ENCODE measurements at regions not wholly inside any gene's neighbourhood (a gene's known extent, or its start where the extent isn't known, plus 50 kb on each side); places are given as distances from the start of the nearest gene placed in this dataset.

GRCh38 chr4:114396808-114397207 lies 201.8 kb upstream of the UGT8 start:
- Histone ChIP-seq H3K4me1 (ENCODE audit: insufficient read depth, low read length, poor library complexity, severe bottlenecking) (no peaks in the 10 kb centered on the region), H3K36me3 (ENCODE audit: insufficient read depth, low read length, poor library complexity, severe bottlenecking) (no peaks in the 10 kb centered on the region), H3K4me3 (ENCODE audit: low read depth, low read length, poor library complexity, severe bottlenecking) (no peak overlapping the region), H3K27me3 (replicated peaks; ENCODE audit: insufficient read depth, low read depth, low read length, poor library complexity) (no peaks in the 10 kb centered on the region), H3K27ac (ENCODE audit: low read depth, low read length, poor library complexity, severe bottlenecking) (no peak overlapping the region), H3K9me3 (ENCODE audit: low read depth, low read length, poor library complexity, severe bottlenecking) (no peaks in the 10 kb centered on the region)
- no peak for DNase-seq (ENCODE audit: low spot score)
- ChIA-PET CTCF (no interaction called here), POLR2A (ENCODE audit: low non-redundant PET) (no interaction called here)
- intact Hi-C loops (cut with micrococcal nuclease; ENCODE audit: unreplicated experiment), result no loop called here
- TF ChIP-seq EZH2 (IDR thresholded peaks at IDR 0.05; ENCODE audit: borderline replicate concordance, low read depth, low read length, poor library complexity, severe bottlenecking) (no peak), CTCF (conservative IDR thresholded peaks at IDR 0.05; ENCODE audit: low read depth, low read length) (no peak)
- no TSS peak for BruUV-seq (replicated peaks)

- CTCF ChIA-PET, result no interaction called here
- no peaks in the 10 kb centered on the region for H3K27me3 ChIP-seq (replicated peaks; ENCODE audit: insufficient read depth, low read depth, low read length, poor library complexity)
Observed at GRCh38 chr4:114398410-114398809, 200.2 kb upstream of the UGT8 start.

GRCh38 chr4:114399105-114399504 lies 199.5 kb upstream of the UGT8 start:
- ChIA-PET POLR2A (ENCODE audit: low non-redundant PET) (no interaction called here), CTCF (interaction anchor here (0.6 kb wide), 1 partner anchor 300 kb away, joined by 5 read pairs; no protein-coding TSS in a partner anchor)
- Histone ChIP-seq H3K27me3 (replicated peaks; ENCODE audit: insufficient read depth, low read depth, low read length, poor library complexity) (no peaks in the 10 kb centered on the region), H3K36me3 (ENCODE audit: insufficient read depth, low read length, poor library complexity, severe bottlenecking) (no peaks in the 10 kb centered on the region), H3K4me3 (ENCODE audit: low read depth, low read length, poor library complexity, severe bottlenecking) (no peak overlapping the region), H3K4me1 (ENCODE audit: insufficient read depth, low read length, poor library complexity, severe bottlenecking) (no peaks in the 10 kb centered on the region), H3K27ac (ENCODE audit: low read depth, low read length, poor library complexity, severe bottlenecking) (no peak overlapping the region), H3K9me3 (ENCODE audit: low read depth, low read length, poor library complexity, severe bottlenecking) (no peaks in the 10 kb centered on the region)
- BruUV-seq (replicated peaks), result no TSS peak
- TF ChIP-seq EZH2 (IDR thresholded peaks at IDR 0.05; ENCODE audit: borderline replicate concordance, low read depth, low read length, poor library complexity, severe bottlenecking) (no peak), CTCF (conservative IDR thresholded peaks at IDR 0.05; ENCODE audit: low read depth, low read length) (no peak)
- no peak for DNase-seq (ENCODE audit: low spot score)
- intact Hi-C loops (cut with micrococcal nuclease; ENCODE audit: unreplicated experiment), result no loop called here

More at GRCh38 chr4:114398410-114398809, 200.2 kb upstream of the UGT8 start:
- Histone ChIP-seq H3K36me3 (ENCODE audit: insufficient read depth, low read length, poor library complexity, severe bottlenecking) (no peaks in the 10 kb centered on the region), H3K9me3 (ENCODE audit: low read depth, low read length, poor library complexity, severe bottlenecking) (no peaks in the 10 kb centered on the region), H3K4me1 (ENCODE audit: insufficient read depth, low read length, poor library complexity, severe bottlenecking) (no peaks in the 10 kb centered on the region), H3K4me3 (ENCODE audit: low read depth, low read length, poor library complexity, severe bottlenecking) (no peak overlapping the region), H3K27ac (ENCODE audit: low read depth, low read length, poor library complexity, severe bottlenecking) (no peak overlapping the region)
- TF ChIP-seq EZH2 (IDR thresholded peaks at IDR 0.05; ENCODE audit: borderline replicate concordance, low read depth, low read length, poor library complexity, severe bottlenecking) (no peak), CTCF (conservative IDR thresholded peaks at IDR 0.05; ENCODE audit: low read depth, low read length) (no peak)
- intact Hi-C loops (cut with micrococcal nuclease; ENCODE audit: unreplicated experiment), result no loop called here
- POLR2A ChIA-PET (ENCODE audit: low non-redundant PET), result no interaction called here
- DNase-seq (ENCODE audit: low spot score), result no peak
- no TSS peak for BruUV-seq (replicated peaks)
